H1 (cell line): ENCODE measurements at regions not wholly inside any gene's neighbourhood (a gene's known extent, or its start where the extent isn't known, plus 50 kb on each side); places are given as distances from the start of the nearest gene placed in this dataset.

ENCODE experiments used
- TF ChIP-seq, protein P1 (sequence below): IDR thresholded peaks from 2 replicates; pipeline ENCODE4 v1.6.1; 2012; ENCODE audit warnings: inconsistent platforms

DNA sequence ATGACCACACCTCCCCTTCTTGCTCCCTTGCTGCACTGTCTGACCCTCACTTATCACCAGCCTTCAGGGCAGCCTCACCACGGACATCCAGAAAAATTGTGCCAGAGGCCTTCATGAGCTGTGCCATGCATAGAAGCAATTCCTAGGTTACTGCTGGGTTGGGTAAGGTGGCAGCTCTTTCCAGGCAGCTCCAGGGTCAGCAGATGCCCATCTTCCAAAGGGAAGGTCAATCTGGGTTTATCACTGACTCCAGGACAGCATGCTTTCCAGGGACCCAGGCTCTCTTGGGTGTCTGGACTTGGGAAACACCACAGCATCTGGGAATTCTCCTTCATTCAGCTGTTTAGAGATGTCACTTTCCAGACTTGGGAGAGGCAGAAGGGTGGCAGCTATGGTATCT, 188.9 kb upstream of the CXCL12 start (continued):
- TF ChIP-seq, protein P1, sequence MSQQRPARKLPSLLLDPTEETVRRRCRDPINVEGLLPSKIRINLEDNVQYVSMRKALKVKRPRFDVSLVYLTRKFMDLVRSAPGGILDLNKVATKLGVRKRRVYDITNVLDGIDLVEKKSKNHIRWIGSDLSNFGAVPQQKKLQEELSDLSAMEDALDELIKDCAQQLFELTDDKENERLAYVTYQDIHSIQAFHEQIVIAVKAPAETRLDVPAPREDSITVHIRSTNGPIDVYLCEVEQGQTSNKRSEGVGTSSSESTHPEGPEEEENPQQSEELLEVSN: no peak
